NCI-H2029 (cell line): ENCODE measurements at regions not wholly inside any gene's neighbourhood (a gene's known extent, or its start where the extent isn't known, plus 50 kb on each side); places are given as distances from the start of the nearest gene placed in this dataset.

ENCODE experiments used
- DNase-seq: peaks from one replicate; lab custom pipeline; 2025; lab: John Stamatoyannopoulos, UW

DNA sequence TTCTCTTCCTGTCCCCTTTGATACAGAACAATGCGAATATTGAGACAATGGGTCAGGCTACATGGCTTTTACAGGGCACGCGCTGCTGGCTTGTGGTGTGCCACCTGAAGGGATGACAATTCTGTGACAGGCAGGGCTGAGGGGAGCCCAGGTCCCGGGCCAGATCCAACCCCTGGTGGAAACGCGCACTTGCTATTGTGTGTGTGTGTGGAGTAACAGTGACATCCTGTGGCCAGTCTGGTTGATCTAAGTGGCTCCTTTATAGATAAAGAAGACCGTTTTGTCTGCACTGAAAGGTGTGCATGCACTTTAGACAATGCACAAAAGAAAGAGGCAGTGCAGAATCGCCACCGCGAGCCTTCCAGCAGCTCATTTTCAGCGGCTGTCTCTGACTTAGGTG, 273.6 kb downstream of the HRH4 start:
- DNase-seq, result no peak

DNA sequence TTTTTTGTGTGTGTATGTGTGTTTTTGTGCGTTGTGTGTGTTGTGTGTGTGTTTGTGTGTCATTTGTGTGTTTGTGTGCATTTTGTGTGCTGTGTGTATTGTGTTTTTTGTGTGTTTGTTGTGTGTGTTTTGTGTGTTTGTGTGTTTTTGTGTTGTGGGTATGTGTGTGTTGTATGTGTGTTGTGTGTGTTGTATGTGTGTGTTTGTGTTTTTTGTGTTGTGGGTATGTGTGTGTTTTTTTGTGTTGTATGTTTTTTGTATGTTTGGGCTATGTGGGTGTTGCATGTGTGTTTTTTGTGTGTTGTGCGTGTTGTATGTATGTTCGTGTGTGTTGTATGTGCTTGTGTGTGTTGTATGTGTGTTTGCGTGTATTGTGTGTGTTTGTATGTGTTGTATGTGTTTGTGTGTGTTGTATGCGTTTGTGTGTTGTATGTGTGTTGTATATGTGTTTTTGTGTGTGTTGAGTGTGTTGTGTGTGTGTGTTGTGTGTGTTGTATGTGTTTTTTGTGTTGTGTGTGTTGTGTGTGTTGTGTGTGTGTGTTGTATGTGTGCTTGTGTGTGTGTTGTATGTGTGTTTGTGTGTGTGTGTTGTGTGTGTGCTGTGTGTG, 275.3 kb downstream of the HRH4 start:
- DNase-seq, result no peak

DNA sequence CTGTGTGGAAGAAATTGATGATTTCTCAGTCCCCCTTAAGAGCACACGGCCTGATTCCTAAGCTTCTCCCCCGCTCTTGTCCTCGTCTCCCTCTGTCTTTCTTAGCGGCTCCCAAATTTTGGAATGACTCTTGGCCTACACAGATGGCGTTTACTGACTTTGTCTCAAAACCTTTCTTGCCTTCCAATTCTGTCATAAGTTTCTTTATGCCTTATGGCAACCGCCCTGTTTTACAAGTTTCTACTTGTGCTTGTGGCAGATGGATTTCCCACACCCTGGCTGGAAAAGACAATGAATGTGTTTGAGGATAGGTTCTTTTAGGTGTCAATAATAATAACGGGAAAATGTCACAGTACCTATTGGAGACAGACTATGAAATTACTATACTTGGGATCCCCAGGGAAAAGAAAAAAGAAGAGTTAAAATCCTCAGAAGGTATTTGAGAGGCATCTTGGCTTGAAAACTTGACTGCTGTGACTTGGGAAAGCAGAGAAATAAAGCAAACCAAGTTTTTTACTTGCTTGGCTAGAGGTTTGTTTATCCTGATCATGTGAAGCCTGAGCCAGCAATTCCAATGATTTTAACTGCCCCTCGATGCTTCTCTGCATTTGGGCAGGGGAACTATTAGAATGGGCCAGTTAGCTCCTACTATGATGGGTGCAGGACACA, 276.4 kb downstream of the HRH4 start:
- DNase-seq, result no peak

DNA sequence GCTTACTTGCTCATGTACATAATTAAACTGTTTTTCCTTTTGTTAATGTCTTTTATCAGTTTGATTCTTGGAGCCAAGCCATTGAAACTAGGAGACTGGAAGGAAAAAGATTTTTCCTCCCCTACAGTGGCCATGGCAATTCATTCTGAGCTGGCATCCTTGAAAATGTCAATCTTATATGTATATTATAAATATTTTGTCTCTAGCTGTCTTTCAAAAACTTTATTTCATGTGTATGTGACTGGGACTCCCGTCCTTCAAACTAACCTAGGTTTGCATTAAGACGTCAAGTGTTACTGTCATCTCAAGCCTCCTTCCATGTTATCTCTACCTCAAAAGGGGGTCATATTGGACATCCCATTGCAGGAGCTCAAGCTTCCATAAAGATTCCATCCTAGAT, 280.4 kb downstream of the HRH4 start:
- no peak for DNase-seq

DNA sequence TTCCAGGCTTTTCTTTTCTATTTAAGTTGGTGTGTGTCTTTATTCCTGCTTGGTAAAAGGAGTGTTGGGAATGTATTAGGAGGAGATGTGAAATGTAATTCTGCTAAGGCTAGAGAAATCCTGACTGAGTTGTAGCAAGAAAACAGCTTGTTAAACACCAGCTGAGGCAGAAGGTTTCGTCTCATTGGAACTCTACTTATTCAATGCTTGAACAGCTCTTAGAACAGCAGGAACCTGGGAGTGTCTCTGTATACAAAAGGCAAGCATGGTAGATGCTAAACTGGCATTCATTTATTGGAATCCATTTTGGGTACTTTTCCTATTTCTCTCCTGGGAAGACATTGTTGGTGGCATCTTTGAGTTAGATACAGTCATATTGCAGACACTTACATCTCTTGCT, 280.9 kb downstream of the HRH4 start:
- no peak for DNase-seq

DNA sequence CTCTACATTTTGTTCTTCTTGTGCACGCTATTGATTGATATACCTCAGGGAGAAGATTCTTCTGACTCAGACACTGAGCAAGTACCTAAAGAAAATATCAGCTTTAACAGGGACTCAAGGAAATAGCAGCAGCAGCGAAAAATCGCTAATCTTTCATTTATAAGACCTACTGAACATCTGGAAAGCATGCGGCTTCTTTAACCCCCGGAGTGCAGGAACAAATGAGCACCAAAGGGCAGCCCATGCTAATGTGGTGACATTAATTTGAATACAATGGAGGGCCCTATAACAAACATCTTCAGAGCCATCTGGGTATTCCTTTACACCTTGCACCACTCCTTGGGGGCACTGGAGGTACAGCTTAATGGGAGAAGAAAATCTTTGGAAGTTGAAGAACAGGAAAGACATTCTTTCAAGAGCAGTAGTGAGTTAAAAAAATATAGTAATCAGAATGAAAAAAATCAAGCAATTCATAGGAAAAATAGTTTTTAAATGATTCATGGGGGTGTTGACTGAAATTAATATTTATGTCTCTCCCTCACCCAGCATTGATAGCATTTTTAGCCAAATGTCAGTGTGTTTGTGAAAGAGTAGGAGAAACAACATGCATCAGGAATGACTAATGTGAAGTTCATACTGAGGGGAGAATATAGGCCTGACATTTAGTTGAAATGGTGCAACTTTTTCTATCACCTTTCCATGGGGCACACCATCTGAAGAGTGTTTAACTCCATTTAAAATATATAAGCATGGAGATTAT, 281.7 kb downstream of the HRH4 start:
- DNase-seq, result no peak

DNA sequence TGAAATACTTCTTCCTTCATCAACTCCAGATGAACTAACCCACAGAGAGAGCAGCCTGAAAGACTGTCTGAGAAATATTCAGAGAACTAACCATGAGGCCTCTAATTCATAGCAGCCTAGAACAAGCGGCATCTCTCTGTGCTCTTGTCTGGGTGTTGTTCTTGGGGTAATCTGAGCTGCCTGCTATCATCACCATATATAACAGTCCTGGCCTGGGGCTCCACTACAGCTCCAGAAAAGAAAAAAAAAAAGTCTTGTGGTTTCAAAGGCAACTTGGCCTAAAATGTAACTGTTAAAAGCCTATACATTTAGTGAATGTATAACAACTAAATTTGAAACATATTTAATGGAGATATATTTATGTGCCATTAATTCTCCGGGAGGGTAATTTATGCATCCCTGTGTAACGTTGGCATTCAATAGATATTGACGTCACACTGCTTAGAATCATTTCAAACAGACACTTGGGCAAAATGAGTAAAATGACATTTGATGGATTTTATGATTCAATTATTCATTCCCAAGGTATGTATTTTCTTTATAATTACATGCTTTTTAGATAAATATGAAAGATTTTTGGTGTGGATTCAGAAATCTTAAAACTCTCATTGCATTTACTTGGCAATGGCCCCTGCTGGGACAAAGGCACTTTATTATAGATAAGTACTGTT, 294.3 kb downstream of the HRH4 start:
- DNase-seq, result no peak

DNA sequence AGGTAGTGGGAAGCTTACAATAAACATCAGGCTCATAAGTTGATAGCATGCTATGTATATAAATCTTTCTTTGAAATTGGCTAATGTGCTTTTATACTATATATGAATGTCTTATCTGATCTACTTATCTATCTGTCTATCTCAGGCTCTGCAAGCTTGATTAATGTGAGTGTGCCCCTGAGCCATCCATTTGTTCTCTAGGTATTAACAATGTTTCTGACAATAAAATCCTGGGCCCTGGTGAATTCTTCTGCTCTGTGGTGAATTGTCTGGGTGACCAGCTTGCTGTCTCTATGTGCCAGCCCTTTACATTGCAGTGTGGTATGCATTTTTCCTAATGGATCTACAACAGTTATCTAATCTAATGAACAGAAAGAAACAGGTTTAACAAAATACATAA, 295.9 kb downstream of the HRH4 start:
- DNase-seq, result no peak

DNA sequence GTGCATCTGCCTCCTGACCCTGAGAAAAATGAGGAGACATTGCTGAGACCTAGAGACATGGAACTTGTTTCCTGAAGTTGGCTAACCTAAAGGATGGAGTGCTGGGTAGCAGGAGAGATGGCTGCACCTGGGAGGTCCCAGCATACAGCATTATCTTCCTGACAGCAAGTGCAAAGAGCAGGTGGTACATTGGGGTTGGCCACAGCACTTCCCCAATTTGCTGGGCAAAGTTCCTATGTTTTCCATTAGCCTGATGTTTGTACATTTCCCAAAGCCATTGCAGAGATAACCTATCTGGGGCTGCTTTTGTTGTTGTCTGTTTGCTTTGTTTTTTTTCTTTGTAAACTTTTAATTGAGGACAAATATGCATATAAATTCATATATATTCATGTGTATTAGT, 296.7 kb downstream of the HRH4 start:
- DNase-seq, result no peak

DNA sequence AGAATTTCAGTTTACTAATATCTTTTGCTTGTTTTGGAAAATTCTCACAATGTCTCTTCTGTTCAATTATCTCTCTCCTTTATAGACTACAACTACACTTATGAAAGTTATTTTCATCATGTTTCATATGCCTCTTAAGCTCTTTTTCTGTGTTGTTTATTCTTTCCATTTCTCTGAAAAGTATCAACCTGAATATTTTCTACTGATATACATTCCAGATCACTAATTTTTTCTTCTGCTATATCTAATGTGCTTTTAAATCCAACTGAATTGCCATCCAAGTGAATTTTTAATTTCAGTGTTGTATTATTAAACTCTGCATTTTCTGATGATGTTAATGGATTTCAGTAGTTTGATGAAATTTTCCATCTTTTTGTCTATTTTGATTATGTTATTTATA, 301.3 kb downstream of the HRH4 start:
- DNase-seq, result no peak

DNA sequence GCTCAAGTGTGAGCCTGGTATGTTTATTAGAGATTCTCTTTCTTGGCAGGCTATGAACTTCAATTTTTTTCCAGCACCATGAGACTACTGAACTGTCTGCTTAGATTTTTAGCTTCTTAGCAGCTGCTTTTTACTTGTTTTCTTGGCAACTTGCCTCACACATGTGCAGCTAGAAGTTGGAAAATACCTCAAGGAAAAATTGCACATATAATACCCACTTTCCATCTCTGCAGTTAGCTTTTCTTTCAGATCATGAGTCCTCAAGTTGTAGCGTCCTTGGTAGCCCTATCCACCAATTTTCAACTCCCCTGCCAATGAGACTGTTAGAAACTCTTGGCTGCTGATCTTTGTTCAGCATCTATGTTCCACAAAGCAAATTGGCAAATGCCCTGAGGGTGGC, 302.1 kb downstream of the HRH4 start:
- DNase-seq, result no peak

DNA sequence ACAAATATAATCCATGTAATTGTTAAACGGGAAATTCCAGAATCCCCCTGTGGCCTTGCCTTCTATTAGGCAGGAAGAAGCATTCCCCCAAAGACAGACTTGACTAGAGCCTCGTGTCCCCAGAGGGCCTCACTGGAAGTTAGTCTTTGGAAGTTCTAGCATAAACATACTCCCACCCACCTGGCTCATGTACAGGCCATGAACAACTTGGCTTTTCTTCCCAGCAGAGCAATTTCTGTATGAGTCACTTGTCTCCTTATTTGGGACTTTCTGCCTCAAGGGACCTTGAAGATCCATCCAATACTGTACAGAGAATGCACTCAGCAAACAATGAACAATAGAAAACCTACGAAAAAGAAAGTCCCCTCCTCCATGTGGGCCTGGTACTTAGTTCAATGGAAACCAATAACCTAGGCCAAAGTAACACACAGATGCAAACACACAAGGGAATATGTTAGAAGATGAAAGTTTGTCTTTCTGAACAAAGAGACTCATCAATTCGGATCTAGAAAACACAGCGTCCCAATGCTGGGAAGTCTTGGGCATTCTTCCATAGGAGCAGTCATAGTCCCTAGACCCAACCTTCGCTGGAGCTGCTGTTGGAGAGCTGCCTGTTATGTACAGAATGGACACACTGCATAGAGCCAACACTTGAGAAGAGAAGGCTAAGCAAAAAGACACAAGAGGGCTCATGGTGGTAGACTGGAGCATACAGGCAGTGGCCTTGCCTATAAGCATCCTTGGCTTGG, 303.5 kb downstream of the HRH4 start:
- no peak for DNase-seq

DNA sequence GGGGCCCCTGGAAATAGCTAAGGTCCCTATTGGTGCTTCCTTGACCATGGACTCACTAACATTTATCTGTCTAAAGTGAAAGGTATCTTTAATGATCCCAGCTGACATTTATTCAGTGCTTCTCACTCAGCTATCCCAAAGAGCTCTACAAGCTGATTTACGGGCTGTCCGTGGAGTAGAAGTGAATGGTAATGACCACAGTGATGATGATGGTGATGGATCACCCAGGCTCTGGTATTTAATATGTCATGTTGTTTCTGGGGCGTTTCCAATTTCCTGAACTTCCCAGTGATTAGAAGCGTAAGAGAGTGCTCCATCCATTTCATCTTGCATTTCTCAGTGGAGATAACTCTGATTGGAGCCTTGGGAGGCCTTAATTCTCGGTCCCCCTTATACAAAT, 304.3 kb downstream of the HRH4 start:
- no peak for DNase-seq

DNA sequence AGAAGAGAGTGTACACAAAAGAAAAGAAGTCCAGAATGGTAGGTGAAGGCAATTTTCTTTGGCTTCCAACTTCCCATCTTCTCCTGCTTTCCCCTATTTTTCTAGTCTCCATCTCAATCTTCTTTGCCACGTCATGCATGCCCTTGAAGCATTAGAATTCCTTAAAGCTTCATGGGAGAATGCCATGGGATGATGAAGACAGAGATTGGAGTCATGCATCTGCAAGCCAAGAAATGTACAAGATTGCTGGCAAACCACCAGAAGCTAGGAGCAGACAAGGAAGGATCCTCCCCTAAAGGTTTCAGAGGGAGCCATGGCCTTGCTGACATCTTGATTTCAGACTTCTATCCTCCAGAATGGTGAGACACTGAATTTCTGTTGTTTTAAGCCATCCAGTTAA, 305.9 kb downstream of the HRH4 start:
- no peak for DNase-seq

DNA sequence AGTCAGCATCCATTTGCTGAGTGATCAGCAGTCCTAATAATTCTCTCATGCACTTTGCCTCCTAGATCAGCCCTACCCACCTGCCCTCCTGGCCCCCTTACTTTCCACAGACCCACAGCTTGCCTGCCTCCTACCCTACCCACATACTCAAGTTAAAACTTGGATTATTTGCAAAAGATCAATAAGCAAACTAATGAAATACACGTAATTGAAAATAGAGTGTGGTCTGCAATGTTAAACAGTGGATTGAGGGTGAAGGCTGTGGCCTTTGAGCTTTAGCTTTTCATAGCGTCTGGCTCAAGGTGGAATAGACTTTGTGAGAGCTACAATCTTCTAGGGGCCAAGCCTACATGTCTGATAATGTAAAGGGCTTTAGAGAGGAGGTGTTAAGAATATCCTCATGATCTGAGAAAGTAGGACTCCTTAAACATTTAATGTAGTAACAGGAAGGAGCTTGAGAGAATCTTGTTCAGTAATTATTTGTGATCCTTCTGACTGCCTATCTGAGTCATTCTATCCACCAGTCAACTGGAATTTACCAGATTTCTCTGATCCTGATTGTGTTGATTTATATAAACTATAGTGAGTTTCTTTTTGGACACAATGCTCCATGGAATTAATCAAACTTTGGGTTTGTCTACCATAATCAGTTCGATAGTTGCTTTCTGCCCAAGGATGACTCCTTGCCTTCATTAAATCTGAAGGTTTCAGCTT, 310.0 kb downstream of the HRH4 start:
- DNase-seq, result no peak

DNA sequence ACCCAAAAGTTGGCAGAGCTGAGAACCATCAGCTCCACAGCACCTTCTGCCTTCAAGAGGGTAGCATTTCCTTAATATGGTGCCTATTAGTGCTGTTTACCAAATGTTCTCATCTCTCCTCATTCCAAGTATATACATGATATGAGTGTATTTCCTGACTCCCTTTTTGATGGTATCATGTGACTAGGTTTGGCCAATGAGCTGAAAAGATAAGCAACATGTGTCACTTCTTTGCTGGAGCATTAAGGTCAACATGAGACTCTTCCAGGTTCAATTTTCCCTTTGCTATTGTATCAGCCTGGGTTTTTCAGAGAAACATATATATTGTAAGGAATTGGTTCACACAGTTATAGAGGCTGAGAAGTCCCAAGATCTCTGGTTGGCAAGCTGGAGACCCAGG, 310.9 kb downstream of the HRH4 start:
- DNase-seq, result no peak

DNA sequence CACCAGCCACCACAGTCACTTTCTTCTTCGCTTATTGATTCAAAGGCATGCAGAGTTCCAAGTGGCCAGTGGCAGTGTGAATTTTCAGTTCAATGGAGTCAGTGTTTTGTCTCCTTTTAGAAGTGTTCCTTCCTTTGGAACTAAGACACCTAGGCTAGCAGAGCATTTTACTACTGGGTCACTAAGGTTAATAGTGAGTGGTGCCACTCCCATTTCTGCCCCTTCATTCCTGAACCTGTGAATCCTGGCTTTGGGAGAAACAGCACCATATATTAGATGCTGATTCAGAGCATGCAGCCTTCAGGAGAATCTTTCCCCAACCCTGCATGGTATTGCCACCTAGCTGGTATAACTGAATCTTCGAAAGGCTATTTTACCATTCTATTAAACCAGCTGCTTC, 312.7 kb downstream of the HRH4 start:
- DNase-seq, result no peak

DNA sequence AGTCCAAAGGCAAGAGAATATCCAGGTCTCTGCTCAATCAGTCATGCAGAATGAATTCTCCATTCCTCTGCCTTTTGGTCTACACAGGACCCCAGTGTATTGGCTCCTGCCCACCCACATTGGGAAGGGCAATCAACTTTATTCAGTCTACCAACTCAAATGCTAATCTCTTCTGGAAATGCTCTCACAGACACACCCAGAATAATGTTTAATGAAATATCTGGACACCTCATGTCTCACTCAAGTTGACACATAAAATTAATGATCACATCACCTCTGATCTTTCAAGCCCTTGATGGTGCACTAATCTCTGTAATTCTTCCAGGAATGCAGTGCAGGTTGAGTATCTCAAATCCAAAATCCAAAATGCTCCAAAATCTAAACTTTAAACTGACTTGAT, 315.6 kb downstream of the HRH4 start:
- no peak for DNase-seq

DNA sequence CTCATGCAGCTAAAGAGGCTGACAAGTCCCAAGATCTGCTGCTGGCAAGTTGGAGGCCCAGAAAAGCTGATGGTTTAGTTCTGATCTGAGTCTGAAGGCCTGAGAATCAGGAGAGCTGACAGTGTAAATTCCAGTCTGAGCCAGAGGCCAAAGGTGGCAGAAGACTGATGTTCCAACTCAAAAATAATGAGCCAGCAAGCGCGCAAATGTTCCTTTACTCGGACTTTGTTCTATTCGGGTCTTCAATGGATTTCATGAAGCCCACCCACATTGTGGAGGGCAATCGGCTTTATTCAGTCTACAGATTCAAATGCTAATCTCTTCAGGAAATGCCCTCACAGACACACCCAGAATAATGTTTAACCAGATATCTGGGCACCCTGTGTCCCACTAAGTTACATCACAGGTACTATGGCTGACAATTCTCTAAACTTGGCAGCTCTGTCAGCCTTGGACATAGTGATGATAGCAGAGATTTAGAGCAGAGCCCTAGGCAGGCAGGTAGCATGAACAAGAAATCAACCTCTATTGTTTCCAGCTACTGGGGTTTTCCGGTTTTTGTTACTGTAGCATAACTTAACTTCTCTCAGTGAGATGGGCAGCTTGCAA, 318.5 kb downstream of the HRH4 start:
- DNase-seq, result no peak

DNA sequence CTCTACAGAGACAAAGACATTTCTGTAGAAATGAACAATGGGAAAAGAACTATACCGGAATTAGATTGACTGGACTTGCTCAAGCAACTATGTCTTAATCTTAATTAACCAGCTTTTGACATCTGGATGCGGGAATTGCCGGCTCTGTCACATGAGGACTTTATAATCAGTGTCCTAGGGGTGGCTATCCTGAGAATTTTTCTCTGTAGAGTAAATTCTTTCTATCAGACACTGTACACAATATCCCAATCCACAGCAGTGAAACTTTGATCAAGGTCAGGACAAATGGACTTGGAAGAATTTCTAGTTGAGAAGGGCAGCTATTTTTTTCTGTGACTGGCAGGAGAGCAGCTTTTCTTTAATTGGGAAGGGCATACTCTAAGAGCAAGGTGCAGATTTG, 322.1 kb downstream of the HRH4 start:
- no peak for DNase-seq

DNA sequence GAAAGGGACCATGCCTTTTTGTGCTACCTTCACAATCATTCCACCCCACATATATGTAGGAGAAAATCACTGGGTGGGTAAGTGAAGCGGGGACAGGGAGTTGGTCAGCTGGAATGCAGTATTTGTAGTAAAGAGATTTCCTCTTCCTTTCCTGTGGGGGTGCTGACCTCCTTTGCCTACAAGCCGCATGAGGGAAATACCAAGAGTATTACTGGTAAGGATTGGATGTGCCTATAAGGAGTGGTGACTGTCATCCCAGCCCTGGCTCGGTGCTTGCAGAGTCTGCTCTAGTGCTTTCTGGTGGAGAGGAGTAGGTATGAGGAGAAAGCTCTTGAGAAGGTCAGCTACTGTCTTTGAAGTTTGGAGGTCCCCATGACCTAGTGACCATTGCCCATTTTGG, 324.6 kb downstream of the HRH4 start:
- DNase-seq, result no peak
